Rectal smooth muscle tissue (tissue), 1 donor: ENCODE measurements at regions not wholly inside any gene's neighbourhood (a gene's known extent, or its start where the extent isn't known, plus 50 kb on each side); places are given as distances from the start of the nearest gene placed in this dataset.

Experiments used
- H3K27ac ChIP-seq: one replicate; pipeline ENCODE4 v1.7.0; 2013; ENCODE audit warnings: low read depth, low read length, inconsistent platforms
- H3K27me3 ChIP-seq: one replicate; pipeline ENCODE4 v1.7.0; 2013; ENCODE audit warnings: low read length; ENCODE audit not compliant: control insufficient read depth, insufficient read depth
- H3K36me3 ChIP-seq: one replicate; pipeline ENCODE4 v1.7.0; 2013; ENCODE audit warnings: low read length; ENCODE audit not compliant: control insufficient read depth, insufficient read depth
- H3K4me1 ChIP-seq: one replicate; pipeline ENCODE4 v1.7.0; 2013; ENCODE audit warnings: low read length; ENCODE audit not compliant: control insufficient read depth, insufficient read depth
- H3K4me3 ChIP-seq: one replicate; pipeline ENCODE4 v1.7.0; 2013; ENCODE audit warnings: low read length
- H3K9ac ChIP-seq: one replicate; pipeline ENCODE4 v1.7.0; 2013; ENCODE audit warnings: low read length

- peak overlapping the region; percentile 52 for H3K27ac ChIP-seq
- no peak overlapping the region for H3K4me3 ChIP-seq
- no peaks in the 10 kb centered on the region for H3K4me1 ChIP-seq
- H3K36me3 ChIP-seq = no peaks in the 10 kb centered on the region
- H3K27me3 ChIP-seq = no peaks in the 10 kb centered on the region
- H3K9ac ChIP-seq = no peak overlapping the region
These were observed 108.7 kb upstream of the MPDZ start for GRCh38 chr9:13388157-13388556.

GRCh38 chr9:13387734-13388067 lies 108.2 kb upstream of the MPDZ start:
- Histone ChIP-seq H3K4me1 (no peaks in the 10 kb centered on the region), H3K4me3 (no peak overlapping the region), H3K36me3 (no peaks in the 10 kb centered on the region), H3K27me3 (no peaks in the 10 kb centered on the region), H3K9ac (no peak overlapping the region), H3K27ac (peak overlapping the region; percentile 52)

GRCh38 chr9:13386935-13387733 lies 107.6 kb upstream of the MPDZ start:
- Histone ChIP-seq H3K4me3 (no peak overlapping the region), H3K36me3 (no peaks in the 10 kb centered on the region), H3K9ac (no peak overlapping the region), H3K27me3 (no peaks in the 10 kb centered on the region), H3K4me1 (no peaks in the 10 kb centered on the region), H3K27ac (peak overlapping the region; percentile 52)

GRCh38 chr9:13386316-13386715 lies 106.8 kb upstream of the MPDZ start:
- H3K27me3 ChIP-seq = no peaks in the 10 kb centered on the region
- H3K36me3 ChIP-seq = no peaks in the 10 kb centered on the region
- H3K27ac ChIP-seq = no peak overlapping the region
- H3K9ac ChIP-seq = no peak overlapping the region
- no peaks in the 10 kb centered on the region for H3K4me1 ChIP-seq
- H3K4me3 ChIP-seq = no peak overlapping the region

GRCh38 chr9:13383855-13384254 lies 104.4 kb upstream of the MPDZ start:
- Histone ChIP-seq H3K9ac (no peak overlapping the region), H3K4me1 (no peaks in the 10 kb centered on the region), H3K4me3 (no peak overlapping the region), H3K27ac (no peak overlapping the region), H3K27me3 (no peaks in the 10 kb centered on the region), H3K36me3 (no peaks in the 10 kb centered on the region)

GRCh38 chr9:13383216-13383615 lies 103.7 kb upstream of the MPDZ start:
- Histone ChIP-seq H3K27me3 (no peaks in the 10 kb centered on the region), H3K27ac (no peak overlapping the region), H3K4me1 (no peaks in the 10 kb centered on the region), H3K4me3 (no peak overlapping the region), H3K9ac (no peak overlapping the region), H3K36me3 (no peaks in the 10 kb centered on the region)

- Histone ChIP-seq H3K27me3 (no peaks in the 10 kb centered on the region), H3K4me1 (no peaks in the 10 kb centered on the region), H3K36me3 (no peaks in the 10 kb centered on the region), H3K27ac (no peak overlapping the region), H3K4me3 (no peak overlapping the region), H3K9ac (no peak overlapping the region)
These were observed 103.1 kb upstream of the MPDZ start for GRCh38 chr9:13382595-13382994.

GRCh38 chr9:13380903-13381302 lies 101.4 kb upstream of the MPDZ start:
- Histone ChIP-seq H3K27ac (no peak overlapping the region), H3K4me1 (no peaks in the 10 kb centered on the region), H3K4me3 (no peak overlapping the region), H3K9ac (no peak overlapping the region), H3K36me3 (no peaks in the 10 kb centered on the region), H3K27me3 (no peaks in the 10 kb centered on the region)

GRCh38 chr9:13378154-13378553 lies 98.7 kb upstream of the MPDZ start:
- Histone ChIP-seq H3K27me3 (no peaks in the 10 kb centered on the region), H3K36me3 (no peaks in the 10 kb centered on the region), H3K27ac (no peak overlapping the region), H3K4me1 (no peaks in the 10 kb centered on the region), H3K9ac (no peak overlapping the region), H3K4me3 (no peak overlapping the region)

- H3K36me3 ChIP-seq = no peaks in the 10 kb centered on the region
- H3K9ac ChIP-seq = no peak overlapping the region
- H3K4me1 ChIP-seq = no peaks in the 10 kb centered on the region
- no peak overlapping the region for H3K27ac ChIP-seq
- no peaks in the 10 kb centered on the region for H3K27me3 ChIP-seq
- no peak overlapping the region for H3K4me3 ChIP-seq
These were observed 97.9 kb upstream of the MPDZ start for GRCh38 chr9:13377171-13377925.

GRCh38 chr9:13372510-13372909 lies 93.0 kb upstream of the MPDZ start:
- Histone ChIP-seq H3K9ac (no peak overlapping the region), H3K4me3 (no peak overlapping the region), H3K4me1 (no peaks in the 10 kb centered on the region), H3K27ac (no peak overlapping the region), H3K27me3 (no peaks in the 10 kb centered on the region), H3K36me3 (no peaks in the 10 kb centered on the region)

- no peaks in the 10 kb centered on the region for H3K4me1 ChIP-seq
- no peak overlapping the region for H3K27ac ChIP-seq
- H3K27me3 ChIP-seq = no peaks in the 10 kb centered on the region
- H3K36me3 ChIP-seq = no peaks in the 10 kb centered on the region
- H3K4me3 ChIP-seq = no peak overlapping the region
- no peak overlapping the region for H3K9ac ChIP-seq
These were observed 89.9 kb upstream of the MPDZ start for GRCh38 chr9:13369431-13369830.

GRCh38 chr9:13367784-13368183 lies 88.3 kb upstream of the MPDZ start:
- no peaks in the 10 kb centered on the region for H3K27me3 ChIP-seq
- H3K27ac ChIP-seq = no peak overlapping the region

More at GRCh38 chr9:13367784-13368183, 88.3 kb upstream of the MPDZ start:
- H3K4me3 ChIP-seq = no peak overlapping the region
- H3K9ac ChIP-seq = no peak overlapping the region
- H3K4me1 ChIP-seq = no peaks in the 10 kb centered on the region
- H3K36me3 ChIP-seq = no peaks in the 10 kb centered on the region
